SK-N-SH (cell line): ENCODE measurements at regions not wholly inside any gene's neighbourhood (a gene's known extent, or its start where the extent isn't known, plus 50 kb on each side); places are given as distances from the start of the nearest gene placed in this dataset.

ENCODE experiments used
- CTCF ChIA-PET: fragments of 300-600, 350-600 bp; formaldehyde crosslinking; extraction: SDS; loops from one replicate; lab custom pipeline; 2021; lab: Yijun Ruan, JAX
- POLR2A ChIA-PET: fragments of 350-600 bp; sonication (Branson Sonifier 250); formaldehyde crosslinking; extraction: SDS; loops from one replicate; lab custom pipeline; 2020; ENCODE audit warnings: antibody characterized with exemption, inconsistent platforms; lab: Yijun Ruan, JAX
- DNase-seq: peaks from one replicate; pipeline ENCODE4 v3.0.0; 2012
- H2AFZ ChIP-seq: fragments of 200-600 bp; sonication (generic); 2 replicates; pipeline ENCODE4 v1.8.1; 2016; ENCODE audit warnings: antibody characterized with exemption, mild to moderate bottlenecking, low read depth
- H3F3A ChIP-seq: fragments of 200-600 bp; sonication (generic); replicated peaks from 2 replicates; pipeline ENCODE3; 2016; ENCODE audit warnings: antibody characterized with exemption, mild to moderate bottlenecking; ENCODE audit not compliant: insufficient read depth
- H3K27ac ChIP-seq, 2 experiments: fragments of 200-500 bp in 1 of 2; fragments of 200-600 bp in 1 of 2; sonication (Bioruptor generic) in 1 of 2; sonication (generic), shearing (Covaris generic) in 1 of 2; 2 replicates each; pipeline versions ENCODE4 v1.5.1 to v1.6.1; 2014 to 2016; ENCODE audit warnings: low read depth in 2 of 2, inconsistent platforms in 1 of 2, low read length in 1 of 2, mild to moderate bottlenecking in 1 of 2, mixed read lengths in 1 of 2
- H3K27me3 ChIP-seq: fragments of 200-600 bp; sonication (generic), shearing (Covaris generic); 2 replicates; pipeline ENCODE4 v1.6.1; 2016; ENCODE audit warnings: mixed run types; ENCODE audit not compliant: insufficient read depth
- H3K36me3 ChIP-seq, 2 experiments: fragments of 200-500 bp in 1 of 2; fragments of 200-600 bp in 1 of 2; sonication (Bioruptor generic) in 1 of 2; sonication (generic) in 1 of 2; replicated peaks in 1 of 2; 2 replicates each; pipeline versions ENCODE3 to v1.5.1; 2014 to 2016; ENCODE audit warnings: low read length in 1 of 2, mild to moderate bottlenecking in 1 of 2; ENCODE audit not compliant: insufficient read depth in 2 of 2, control insufficient read depth in 1 of 2
- H3K4me1 ChIP-seq, 2 experiments: fragments of 200-500 bp in 1 of 2; fragments of 200-600 bp in 1 of 2; sonication (Bioruptor generic) in 1 of 2; sonication (generic), shearing (Covaris generic) in 1 of 2; 2 replicates each; pipeline versions ENCODE4 v1.5.1 to v1.6.1; 2014 to 2016; ENCODE audit warnings: low read depth in 1 of 2, low read length in 1 of 2, mixed run types in 1 of 2; ENCODE audit not compliant: insufficient read depth in 2 of 2, control insufficient read depth in 1 of 2
- H3K4me2 ChIP-seq: fragments of 200-600 bp; sonication (generic), shearing (Covaris generic); 2 replicates; pipeline ENCODE4 v1.6.1; 2017; ENCODE audit warnings: mixed run types
- H3K4me3 ChIP-seq, 2 experiments: fragments of 200-500 bp in 1 of 2; fragments of 200-600 bp in 1 of 2; sonication (Bioruptor generic) in 1 of 2; sonication (generic), shearing (Covaris generic) in 1 of 2; 2 replicates each; pipeline versions ENCODE4 v1.5.1 to v1.8.1; 2014 to 2016; ENCODE audit warnings: low read depth in 2 of 2, inconsistent platforms in 1 of 2, low read length in 1 of 2, mild to moderate bottlenecking in 1 of 2, mixed read lengths in 1 of 2, moderate library complexity in 1 of 2
- H3K79me2 ChIP-seq: fragments of 200-600 bp; sonication (generic); 2 replicates; pipeline ENCODE4 v1.8.1; 2017; ENCODE audit warnings: mild to moderate bottlenecking; ENCODE audit not compliant: insufficient read depth
- H3K9ac ChIP-seq: fragments of 200-600 bp; sonication (generic); 2 replicates; pipeline ENCODE4 v1.6.1; 2017; ENCODE audit warnings: mixed run types
- H3K9me2 ChIP-seq: fragments of 200-600 bp; sonication (generic); 2 replicates; pipeline ENCODE4 v1.6.1; 2017; ENCODE audit warnings: mixed run types
- H3K9me3 ChIP-seq: fragments of 200-600 bp; sonication (generic); 2 replicates; pipeline ENCODE4 v1.6.1; 2017; ENCODE audit warnings: mixed run types, mild to moderate bottlenecking, moderate library complexity
- H4K20me1 ChIP-seq: fragments of 200-600 bp; sonication (generic); 2 replicates; pipeline ENCODE4 v1.6.1; 2017; ENCODE audit warnings: mild to moderate bottlenecking, mixed run types; ENCODE audit not compliant: insufficient read depth
- CHD2 ChIP-seq: fragments of 150-350 bp; IDR thresholded peaks from 2 replicates; pipeline ENCODE4 v1.6.1; 2018; ENCODE audit warnings: low read length; ENCODE audit not compliant: partially characterized antibody
- ELF1 ChIP-seq: IDR thresholded peaks from 2 replicates; pipeline ENCODE4 v1.4.0; 2012
- EP300 ChIP-seq, 2 experiments: IDR thresholded peaks; 2 replicates each; pipeline versions ENCODE4 v1.4.0 to v1.6.1; 2012; ENCODE audit warnings: borderline replicate concordance in 1 of 2, low read depth in 1 of 2, low read length in 1 of 2
- EZH2phosphoT487 ChIP-seq: fragments of 200-600 bp; sonication (generic); IDR thresholded peaks from 2 replicates; pipeline ENCODE4 v1.6.1; 2017; ENCODE audit warnings: low read depth, mixed run types, mild to moderate bottlenecking, antibody characterized with exemption, moderate library complexity, borderline replicate concordance
- FOSL2 ChIP-seq: IDR thresholded peaks from 2 replicates; pipeline ENCODE4 v1.4.0; 2012; ENCODE audit warnings: low read depth, mild to moderate bottlenecking, moderate library complexity, borderline replicate concordance
- FOXJ3 ChIP-seq: sonication (generic); formaldehyde crosslinking; IDR thresholded peaks from 2 replicates; pipeline ENCODE4 v1.5.1; 2020; ENCODE audit warnings: mild to moderate bottlenecking, missing genetic modification reagents
- FOXM1 ChIP-seq: IDR thresholded peaks from 2 replicates; pipeline ENCODE4 v1.4.0; 2012; ENCODE audit warnings: low read depth, mild to moderate bottlenecking
- GATA2 ChIP-seq: sonication (generic); formaldehyde crosslinking; IDR thresholded peaks from 2 replicates; pipeline ENCODE4 v1.5.0; 2020; ENCODE audit warnings: mild to moderate bottlenecking, missing genetic modification reagents
- JUND ChIP-seq: IDR thresholded peaks from 2 replicates; pipeline ENCODE4 v1.4.0; 2012
- MEF2A ChIP-seq: IDR thresholded peaks from 2 replicates; pipeline ENCODE4 v1.4.0; 2012; ENCODE audit warnings: low read depth, borderline replicate concordance
- NFIC ChIP-seq: IDR thresholded peaks from 2 replicates; pipeline ENCODE4 v1.4.0; 2012; ENCODE audit warnings: borderline replicate concordance
- RAD21 ChIP-seq: IDR thresholded peaks from 2 replicates; pipeline ENCODE4 v1.6.1; 2012; ENCODE audit warnings: mild to moderate bottlenecking, low read length
- RFX5 ChIP-seq: IDR thresholded peaks from 2 replicates; pipeline ENCODE4 v1.6.1; 2012; ENCODE audit warnings: mild to moderate bottlenecking, improper control_type of control experiment, low read length
- SMC3 ChIP-seq: IDR thresholded peaks from 2 replicates; pipeline ENCODE4 v1.6.1; 2012; ENCODE audit warnings: low read depth, low read length, improper control_type of control experiment
- TCF12 ChIP-seq: IDR thresholded peaks from 2 replicates; pipeline ENCODE4 v1.4.0; 2012
- TEAD4 ChIP-seq: IDR thresholded peaks from 2 replicates; pipeline ENCODE4 v1.4.0; 2012; ENCODE audit warnings: mild to moderate bottlenecking, borderline replicate concordance; ENCODE audit not compliant: insufficient read depth
- YY1 ChIP-seq: IDR thresholded peaks from 2 replicates; pipeline ENCODE4 v1.4.0; 2012; ENCODE audit warnings: low read depth, mild to moderate bottlenecking
- WGBS: methylation state at CpG from one replicate; pipeline ENCODE4 v1.1.6; 2017; ENCODE audit warnings: low lambda C conversion rate; 5-methylcytosine and 5-hydroxymethylcytosine counted together
- TF ChIP-seq, protein P1 (sequence below): IDR thresholded peaks from 2 replicates; pipeline ENCODE4 v1.4.0; 2012; ENCODE audit warnings: low read depth, borderline replicate concordance
- TF ChIP-seq, protein P2 (sequence below): fragments of 200-600 bp; sonication (generic); IDR thresholded peaks from 2 replicates; pipeline ENCODE4 v1.6.1; 2017; ENCODE audit warnings: antibody characterized with exemption, mild to moderate bottlenecking, moderate library complexity
- TF ChIP-seq, protein P3 (sequence below): IDR thresholded peaks from 2 replicates; pipeline ENCODE4 v1.4.0; 2012; ENCODE audit warnings: low read depth, borderline replicate concordance
- TF ChIP-seq, protein P4 (sequence below): IDR thresholded peaks from 2 replicates; pipeline ENCODE4 v1.4.0; 2012; ENCODE audit warnings: low read depth

DNA sequence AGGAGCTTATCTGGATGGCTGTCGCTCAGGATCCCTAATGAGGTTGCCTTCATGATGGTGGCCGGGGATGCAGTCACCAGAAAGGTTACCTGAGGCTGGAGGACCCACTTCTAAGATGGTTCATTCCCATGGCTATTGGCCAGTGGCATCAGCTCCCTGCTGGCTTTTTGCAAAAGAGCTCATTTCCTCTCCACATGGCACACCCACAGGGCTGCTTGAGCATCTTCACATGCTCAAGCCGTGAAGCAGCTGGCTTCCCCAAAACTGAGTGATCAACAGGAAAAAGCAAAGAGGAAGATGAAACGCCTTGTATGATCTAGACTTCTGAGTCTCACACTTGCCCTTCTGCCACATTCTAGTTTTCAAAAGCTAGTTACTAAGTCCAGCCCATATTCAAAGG is 124.6 kb upstream of the CXADR start:
- 48% methylated on average over 4 of the region's 4 CpGs for WGBS
- no peak overlapping the region for H2AFZ ChIP-seq

DNA sequence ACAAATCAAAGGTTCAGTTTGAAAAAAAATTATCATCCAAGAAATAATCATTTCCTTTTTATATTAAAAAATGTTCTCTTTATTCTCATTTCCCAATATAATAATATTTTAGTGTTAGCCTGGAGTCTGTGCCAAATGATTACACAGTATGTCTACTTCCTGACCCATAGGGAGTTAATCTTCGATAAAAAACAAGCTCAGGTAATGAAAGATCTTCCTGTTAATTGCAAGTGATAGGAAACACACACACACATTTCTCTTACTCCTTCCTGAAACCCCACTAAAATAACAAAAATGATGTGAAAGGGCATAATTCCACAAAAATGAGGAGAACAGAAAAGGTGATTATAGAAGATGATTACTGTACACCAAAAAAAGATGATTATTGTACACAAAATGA is 123.5 kb upstream of the CXADR start:
- no peaks in the 10 kb centered on the region for H4K20me1 ChIP-seq
- no peak overlapping the region for H2AFZ ChIP-seq
- H3K27ac ChIP-seq, result no peak overlapping the region
- POLR2A ChIA-PET, result no interaction called here
- H3K79me2 ChIP-seq, result no peaks in the 10 kb centered on the region
- 58% methylated on average over 1 of the region's 1 CpG for WGBS
- no peaks in the 10 kb centered on the region for H3K9me2 ChIP-seq
- H3K4me3 ChIP-seq, result no peak overlapping the region
- no peaks in the 10 kb centered on the region; the same call in 1 of the 2 replicates for H3K27me3 ChIP-seq
- no peaks in the 10 kb centered on the region for H3F3A ChIP-seq
- H3K36me3 ChIP-seq, result no peaks in the 10 kb centered on the region
- H3K4me2 ChIP-seq, result no peak overlapping the region
- H3K4me1 ChIP-seq, result no peaks in the 10 kb centered on the region
- CTCF ChIA-PET, result interaction anchor here (1.4 to 5.4 kb wide), 3 partner anchors 65 to 194 kb away, joined by 3 to 91 read pairs (median 42); no protein-coding TSS in a partner anchor
- H3K9me3 ChIP-seq, result no peaks in the 10 kb centered on the region
- no peak for DNase-seq
- H3K9ac ChIP-seq, result no peak overlapping the region
- no peak for TF ChIP-seq CHD2
- no peak for TF ChIP-seq SMC3
- no peak for TF ChIP-seq EZH2phosphoT487
- no peak for TF ChIP-seq YY1
- TF ChIP-seq, protein P1, sequence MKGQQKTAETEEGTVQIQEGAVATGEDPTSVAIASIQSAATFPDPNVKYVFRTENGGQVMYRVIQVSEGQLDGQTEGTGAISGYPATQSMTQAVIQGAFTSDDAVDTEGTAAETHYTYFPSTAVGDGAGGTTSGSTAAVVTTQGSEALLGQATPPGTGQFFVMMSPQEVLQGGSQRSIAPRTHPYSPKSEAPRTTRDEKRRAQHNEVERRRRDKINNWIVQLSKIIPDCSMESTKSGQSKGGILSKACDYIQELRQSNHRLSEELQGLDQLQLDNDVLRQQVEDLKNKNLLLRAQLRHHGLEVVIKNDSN, result no peak
- no peak for TF ChIP-seq FOSL2
- TF ChIP-seq FOXM1, result no peak
- TF ChIP-seq MEF2A, result no peak
- TF ChIP-seq GATA2 (CRISPR knock-in tag), result no peak
- TF ChIP-seq, protein P2, sequence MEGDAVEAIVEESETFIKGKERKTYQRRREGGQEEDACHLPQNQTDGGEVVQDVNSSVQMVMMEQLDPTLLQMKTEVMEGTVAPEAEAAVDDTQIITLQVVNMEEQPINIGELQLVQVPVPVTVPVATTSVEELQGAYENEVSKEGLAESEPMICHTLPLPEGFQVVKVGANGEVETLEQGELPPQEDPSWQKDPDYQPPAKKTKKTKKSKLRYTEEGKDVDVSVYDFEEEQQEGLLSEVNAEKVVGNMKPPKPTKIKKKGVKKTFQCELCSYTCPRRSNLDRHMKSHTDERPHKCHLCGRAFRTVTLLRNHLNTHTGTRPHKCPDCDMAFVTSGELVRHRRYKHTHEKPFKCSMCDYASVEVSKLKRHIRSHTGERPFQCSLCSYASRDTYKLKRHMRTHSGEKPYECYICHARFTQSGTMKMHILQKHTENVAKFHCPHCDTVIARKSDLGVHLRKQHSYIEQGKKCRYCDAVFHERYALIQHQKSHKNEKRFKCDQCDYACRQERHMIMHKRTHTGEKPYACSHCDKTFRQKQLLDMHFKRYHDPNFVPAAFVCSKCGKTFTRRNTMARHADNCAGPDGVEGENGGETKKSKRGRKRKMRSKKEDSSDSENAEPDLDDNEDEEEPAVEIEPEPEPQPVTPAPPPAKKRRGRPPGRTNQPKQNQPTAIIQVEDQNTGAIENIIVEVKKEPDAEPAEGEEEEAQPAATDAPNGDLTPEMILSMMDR, result no peak
- TF ChIP-seq JUND, result no peak
- TF ChIP-seq, protein P3, sequence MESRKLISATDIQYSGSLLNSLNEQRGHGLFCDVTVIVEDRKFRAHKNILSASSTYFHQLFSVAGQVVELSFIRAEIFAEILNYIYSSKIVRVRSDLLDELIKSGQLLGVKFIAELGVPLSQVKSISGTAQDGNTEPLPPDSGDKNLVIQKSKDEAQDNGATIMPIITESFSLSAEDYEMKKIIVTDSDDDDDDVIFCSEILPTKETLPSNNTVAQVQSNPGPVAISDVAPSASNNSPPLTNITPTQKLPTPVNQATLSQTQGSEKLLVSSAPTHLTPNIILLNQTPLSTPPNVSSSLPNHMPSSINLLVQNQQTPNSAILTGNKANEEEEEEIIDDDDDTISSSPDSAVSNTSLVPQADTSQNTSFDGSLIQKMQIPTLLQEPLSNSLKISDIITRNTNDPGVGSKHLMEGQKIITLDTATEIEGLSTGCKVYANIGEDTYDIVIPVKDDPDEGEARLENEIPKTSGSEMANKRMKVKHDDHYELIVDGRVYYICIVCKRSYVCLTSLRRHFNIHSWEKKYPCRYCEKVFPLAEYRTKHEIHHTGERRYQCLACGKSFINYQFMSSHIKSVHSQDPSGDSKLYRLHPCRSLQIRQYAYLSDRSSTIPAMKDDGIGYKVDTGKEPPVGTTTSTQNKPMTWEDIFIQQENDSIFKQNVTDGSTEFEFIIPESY, result no peak

More for the DNA sequence above, 124.6 kb upstream of the CXADR start:
- Histone ChIP-seq H3K36me3 (no peaks in the 10 kb centered on the region), H3K27ac (no peak overlapping the region), H3K9ac (no peak overlapping the region), H3K9me3 (no peaks in the 10 kb centered on the region)
- no peak for TF ChIP-seq EP300 (IDR thresholded peaks at IDR 0.05; ENCODE audit: borderline replicate concordance in 1 of 2, low read depth in 1 of 2, low read length in 1 of 2)
- no peak for TF ChIP-seq TCF12
- no peak for TF ChIP-seq GATA2 (CRISPR knock-in tag)
- TF ChIP-seq RFX5, result no peak
- no peak for TF ChIP-seq EZH2phosphoT487
- TF ChIP-seq YY1, result no peak
- TF ChIP-seq, protein P1, result no peak
- TF ChIP-seq FOXJ3 (CRISPR knock-in tag), result no peak
- TF ChIP-seq ELF1, result no peak
- TF ChIP-seq, protein P3, result no peak
- no peak for TF ChIP-seq SMC3
- TF ChIP-seq TEAD4, result no peak
- no peak for TF ChIP-seq NFIC
- TF ChIP-seq, protein P4, sequence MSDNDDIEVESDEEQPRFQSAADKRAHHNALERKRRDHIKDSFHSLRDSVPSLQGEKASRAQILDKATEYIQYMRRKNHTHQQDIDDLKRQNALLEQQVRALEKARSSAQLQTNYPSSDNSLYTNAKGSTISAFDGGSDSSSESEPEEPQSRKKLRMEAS, result no peak
- TF ChIP-seq RAD21, result no peak
- no peak for TF ChIP-seq FOXM1
- TF ChIP-seq, all 33 proteins: peak for 0
- H3K27me3 ChIP-seq, result no peaks in the 10 kb centered on the region; the same call in 1 of the 2 replicates
- H3F3A ChIP-seq, result no peaks in the 10 kb centered on the region
- H3K79me2 ChIP-seq, result no peaks in the 10 kb centered on the region
- H3K4me3 ChIP-seq, result no peak overlapping the region
- H3K9me2 ChIP-seq, result no peaks in the 10 kb centered on the region
- ChIA-PET CTCF (interaction anchor here (1.1 to 5.4 kb wide), 11 partner anchors 13 to 234 kb away, joined by 3 to 91 read pairs (median 5); partner anchors contain the start of gene CXADR), POLR2A (no interaction called here)
- H3K4me1 ChIP-seq, result no peaks in the 10 kb centered on the region
- H4K20me1 ChIP-seq, result no peaks in the 10 kb centered on the region
- H3K4me2 ChIP-seq, result no peak overlapping the region
- no peak for DNase-seq
